ENCODE measurements at regions not wholly inside any gene's neighbourhood (a gene's known extent, or its start where the extent isn't known, plus 50 kb on each side); places are given as distances from the start of the nearest gene placed in this dataset.
"Not testable (repeated sequence)": the region's sequence is repeated elsewhere in the genome, so short reads cannot be mapped to it uniquely, and the experiment has no call there.

DNA sequence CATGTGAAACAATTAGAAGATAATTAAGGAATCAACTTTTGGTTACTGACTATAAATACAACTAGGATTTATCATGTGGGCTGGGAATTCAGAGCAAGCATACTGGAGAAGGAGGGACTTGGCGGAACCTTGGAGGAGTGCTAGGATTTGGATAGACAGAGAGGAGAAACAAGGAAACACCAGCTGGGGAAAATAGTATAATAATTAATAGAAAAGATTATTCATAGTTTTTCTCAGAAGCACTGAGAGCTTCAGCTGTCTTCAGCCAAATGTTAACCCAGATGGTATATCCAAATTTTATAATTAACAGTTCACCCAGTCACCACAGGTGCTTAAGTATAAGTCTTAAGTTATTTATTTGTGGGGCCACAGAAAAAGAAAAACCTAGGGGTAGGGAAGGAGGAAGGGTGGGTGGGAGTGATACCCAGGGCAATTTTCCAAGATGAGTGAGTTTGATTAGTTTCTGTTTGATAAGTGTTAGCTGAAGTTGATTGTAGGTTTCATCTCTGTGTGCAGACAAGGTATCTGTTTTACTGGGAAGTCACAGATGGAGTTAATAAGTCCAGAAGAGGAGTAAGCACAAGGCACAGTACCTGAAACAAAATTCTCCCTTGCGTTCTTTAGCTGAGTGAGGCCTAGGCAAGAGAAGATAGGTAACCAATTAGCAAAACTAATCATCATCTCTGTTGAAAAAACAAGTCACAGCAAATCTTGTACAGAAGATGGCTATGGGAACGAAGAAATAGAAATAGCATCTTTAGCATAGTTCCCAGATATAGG, 175.5 kb downstream of the TFAP2B start:
- DNase-seq: no peak

DNA sequence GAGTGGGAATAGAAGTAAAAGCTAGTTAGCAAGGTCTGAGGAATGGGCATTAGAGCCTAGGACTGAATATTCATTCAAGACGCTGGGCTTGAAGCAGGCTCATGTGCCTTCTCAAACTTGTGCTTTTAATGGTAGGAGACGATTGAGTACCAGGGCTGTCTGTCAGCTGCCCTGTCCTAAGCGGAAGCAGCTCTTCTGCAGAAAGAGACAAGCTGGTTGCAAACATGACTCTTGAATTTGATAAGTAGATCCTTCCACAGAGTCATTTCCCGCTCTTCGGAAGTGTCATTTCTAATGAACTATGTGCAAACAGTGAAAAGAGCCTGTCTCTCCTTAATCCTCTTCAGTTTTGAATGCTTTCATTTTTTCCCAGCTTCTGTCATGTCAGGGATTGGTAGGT, 176.4 kb downstream of the TFAP2B start:
- DNase-seq: no peak

DNA sequence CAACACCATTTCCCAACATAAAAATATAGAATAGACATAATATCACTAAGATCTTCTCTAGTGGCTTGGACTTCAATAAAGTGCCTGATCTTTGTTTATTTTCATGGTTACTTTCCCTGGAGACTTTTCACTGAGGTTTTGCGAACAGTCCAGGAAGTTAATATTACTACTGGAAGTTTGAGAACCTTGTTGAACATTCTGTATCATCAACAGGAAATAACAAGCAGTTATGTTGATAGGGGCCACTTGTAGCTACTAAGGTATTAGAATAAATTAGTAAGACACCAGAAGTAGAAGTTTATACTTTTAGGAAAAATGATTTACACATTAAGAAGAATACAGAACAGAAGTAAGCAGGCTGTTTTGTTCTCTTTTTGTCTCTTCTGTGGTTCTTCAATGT, 180.2 kb downstream of the TFAP2B start:
- DNase-seq: no peak

DNA sequence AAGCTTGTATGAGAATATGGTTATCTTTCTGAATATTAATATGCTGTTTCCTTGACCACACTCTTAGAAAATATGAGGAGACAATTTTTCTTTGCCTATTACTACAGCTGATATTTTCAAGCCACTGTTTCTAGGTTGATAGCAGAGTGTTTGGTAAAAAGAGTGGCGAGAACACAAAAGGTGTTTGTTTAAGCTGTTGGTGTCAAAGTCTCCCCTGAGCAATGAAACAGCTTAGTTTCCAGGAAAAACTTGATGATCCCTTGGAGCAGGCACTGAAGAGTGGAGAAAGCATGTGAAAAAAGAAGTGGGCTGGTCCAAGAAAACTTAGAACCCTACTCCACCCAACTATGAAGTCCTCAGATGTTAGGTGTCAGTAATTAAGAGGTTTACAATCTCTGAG, 182.7 kb downstream of the TFAP2B start:
- no peak for DNase-seq

DNA sequence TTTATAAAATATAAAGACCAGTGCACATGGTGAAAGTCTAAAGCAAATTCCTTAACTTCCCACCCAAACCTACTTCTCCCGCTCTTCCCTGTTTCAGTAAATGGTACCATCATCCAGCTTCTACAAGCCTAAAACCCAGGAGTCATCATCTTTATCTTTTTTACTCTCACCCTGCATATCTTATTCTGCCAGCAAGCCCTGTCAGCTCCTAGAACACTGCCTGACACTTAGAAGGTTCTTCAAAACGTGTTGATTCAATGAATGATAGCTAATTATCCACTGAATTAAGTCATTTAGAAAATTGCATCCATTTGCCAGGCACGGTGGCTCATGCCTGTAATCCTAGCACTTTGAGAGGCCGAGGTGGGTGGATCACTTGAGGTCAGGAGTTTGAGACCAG, 185.7 kb downstream of the TFAP2B start:
- no peak for DNase-seq

DNA sequence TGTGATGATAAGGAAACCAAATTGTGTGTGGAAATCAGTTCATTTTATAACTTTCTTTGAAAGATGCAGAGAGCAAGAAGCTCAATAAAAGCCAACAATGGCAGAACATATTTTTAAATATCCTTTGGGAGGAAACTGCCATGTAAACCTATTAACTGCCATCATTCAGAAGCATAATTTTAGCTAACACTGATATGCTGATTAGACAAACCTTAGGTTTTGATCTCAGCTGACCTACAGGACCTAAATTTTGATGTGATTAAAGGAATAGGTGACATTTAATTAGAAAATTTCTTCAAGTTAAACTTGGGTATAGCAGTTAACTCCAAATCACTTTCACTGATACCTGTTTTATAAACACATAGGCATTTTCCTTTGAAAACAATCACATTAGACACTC, 187.1 kb downstream of the TFAP2B start:
- no peak for DNase-seq

DNA sequence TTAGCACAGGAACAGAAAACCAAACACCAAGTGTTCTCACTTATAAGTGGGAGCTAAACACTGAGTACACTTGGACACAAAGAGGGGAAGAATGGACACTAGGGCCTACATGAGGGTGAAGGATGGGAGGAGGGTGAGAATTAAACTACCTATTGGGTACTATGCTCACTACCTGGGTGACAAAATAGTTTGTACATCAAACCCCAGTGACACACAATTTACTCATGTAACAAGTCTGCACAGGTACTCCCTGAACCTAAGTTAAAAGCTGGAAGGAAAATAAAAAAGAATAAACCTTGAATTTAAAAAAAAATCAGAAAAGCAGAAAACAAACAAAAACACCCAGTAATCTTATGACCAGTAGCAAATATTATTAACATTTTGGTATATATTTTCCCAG, 188.6 kb downstream of the TFAP2B start:
- DNase-seq: no peak

DNA sequence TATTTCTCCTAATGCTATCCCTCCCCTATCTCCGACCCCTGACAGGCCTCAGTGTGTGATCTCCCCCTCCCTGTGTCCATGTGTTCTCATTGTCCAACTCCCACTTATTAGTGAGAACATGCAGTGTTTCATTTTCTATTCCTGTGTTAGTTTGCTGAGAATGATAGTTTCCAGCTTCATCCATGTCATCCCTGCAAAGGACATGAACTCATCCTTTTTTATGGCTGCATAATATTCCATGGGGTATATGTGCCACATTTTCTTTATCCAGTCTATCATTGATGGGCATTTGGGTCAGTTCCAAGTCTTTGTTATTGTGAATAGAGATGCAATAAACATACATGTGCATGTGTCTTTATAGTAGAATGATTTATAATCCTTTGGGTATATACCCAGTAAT, 190.0 kb downstream of the TFAP2B start:
- not testable (repeated sequence) for DNase-seq

DNA sequence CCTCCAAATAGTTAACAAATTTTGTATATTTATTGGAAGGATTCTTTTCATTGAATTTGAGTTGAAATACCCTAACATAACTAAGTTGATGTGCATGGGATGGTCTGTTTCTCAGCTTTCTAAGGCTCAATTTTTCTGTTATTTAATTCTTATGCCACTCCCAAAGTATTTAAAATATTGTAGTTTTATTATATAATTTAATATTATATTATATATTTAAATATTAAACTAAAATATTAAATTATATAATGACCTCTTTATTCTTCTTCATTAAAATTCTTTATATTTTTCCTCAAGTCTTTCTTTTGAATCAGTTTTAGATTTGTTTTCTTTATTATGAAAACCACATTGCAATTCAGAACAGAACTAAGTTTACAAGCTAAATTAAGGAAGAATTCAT, 194.7 kb downstream of the TFAP2B start:
- no peak for DNase-seq

DNA sequence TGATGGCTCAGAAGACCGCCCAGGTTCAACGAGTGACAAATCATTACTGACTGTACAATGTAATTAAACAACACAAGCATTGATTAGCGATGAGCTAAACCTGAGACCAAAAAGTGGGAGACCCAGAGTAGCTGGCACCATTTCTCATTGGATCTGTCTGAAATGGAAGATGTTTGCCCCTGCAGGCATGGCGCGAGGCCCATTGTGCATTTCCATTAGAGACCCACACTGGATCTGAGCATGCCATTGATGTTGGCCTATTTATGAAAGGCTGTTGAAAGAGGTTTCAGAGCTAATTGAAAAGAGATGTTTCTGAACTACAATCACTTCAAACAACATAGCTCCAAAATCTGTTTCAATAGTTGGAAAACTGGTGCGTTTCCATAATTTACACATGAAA, 196.7 kb downstream of the TFAP2B start:
- DNase-seq: no peak

DNA sequence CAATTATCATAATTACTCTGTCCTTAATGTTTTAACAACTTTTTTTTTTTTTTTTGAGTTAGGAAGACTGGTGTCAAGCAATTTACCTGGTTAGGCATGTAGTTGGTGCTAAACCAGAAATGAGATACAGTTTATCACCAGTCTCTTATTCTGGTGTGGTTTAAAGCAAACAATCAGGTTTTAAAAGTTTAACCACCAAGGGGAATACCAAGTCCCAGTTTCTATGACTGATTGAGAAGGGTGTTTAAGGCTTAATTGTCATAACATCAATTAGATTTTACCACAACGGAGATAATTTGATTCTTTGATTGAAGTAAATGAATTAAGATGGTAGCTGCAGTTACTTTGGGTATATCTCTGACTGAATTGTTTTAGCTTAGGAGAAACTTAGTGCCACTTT, 197.8 kb downstream of the TFAP2B start:
- DNase-seq: no peak

DNA sequence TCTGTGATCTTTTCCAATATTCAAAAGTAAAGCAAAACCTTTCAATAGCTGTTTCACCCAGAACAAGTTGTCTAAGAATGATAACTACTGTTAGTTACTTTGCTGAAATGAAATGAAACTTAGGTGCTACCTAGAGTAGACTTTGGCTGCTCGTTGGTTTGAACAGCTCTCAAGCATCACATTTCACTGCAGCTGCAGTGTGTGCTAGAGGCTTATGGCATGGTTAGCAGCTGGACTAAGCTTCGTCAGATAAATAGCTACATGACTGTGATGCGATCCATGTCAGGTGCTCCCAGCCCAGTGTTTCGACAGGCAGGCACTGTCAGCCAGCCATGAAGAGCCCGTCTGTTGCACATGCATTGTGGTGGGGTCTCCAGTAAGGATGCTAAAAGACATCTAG, 201.1 kb downstream of the TFAP2B start:
- no peak for DNase-seq

DNA sequence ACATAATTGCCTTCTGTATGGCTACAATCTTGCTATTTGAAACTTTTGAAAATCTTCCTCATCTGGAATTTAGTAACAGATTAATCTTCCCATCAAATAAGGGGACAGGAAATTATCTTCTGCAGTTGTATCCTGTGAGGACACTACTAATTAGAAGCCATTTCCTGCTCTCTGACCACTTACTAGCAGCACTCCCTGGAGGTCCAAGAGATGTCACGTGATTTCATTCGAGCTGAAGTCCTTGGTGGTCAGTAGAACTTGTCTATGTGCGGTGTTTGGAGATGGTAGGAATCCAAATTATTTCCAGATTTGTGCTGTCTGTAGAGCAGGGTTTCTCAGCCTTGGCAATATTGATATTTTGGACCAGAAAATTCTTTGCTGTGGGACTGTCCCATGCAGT, 202.5 kb downstream of the TFAP2B start:
- no peak for DNase-seq

DNA sequence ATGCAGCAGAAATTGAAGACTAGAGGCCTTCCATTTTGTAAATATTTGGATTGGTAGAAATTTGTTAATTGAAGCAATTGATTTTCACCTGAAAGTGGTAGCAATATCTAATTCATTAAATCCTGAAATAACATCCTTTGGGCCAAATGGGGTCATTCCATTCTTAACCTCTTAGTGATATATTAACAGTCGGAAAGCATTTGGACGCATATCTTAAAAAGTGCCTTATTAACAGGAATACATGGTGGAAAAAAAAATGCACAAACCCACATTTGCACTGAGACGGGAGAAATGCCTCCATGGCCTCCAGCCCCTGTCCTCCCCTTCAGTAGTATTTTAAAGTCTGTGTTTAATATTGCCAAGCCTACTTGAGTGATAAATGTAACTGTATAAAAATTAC, 205.5 kb downstream of the TFAP2B start:
- no peak for DNase-seq

DNA sequence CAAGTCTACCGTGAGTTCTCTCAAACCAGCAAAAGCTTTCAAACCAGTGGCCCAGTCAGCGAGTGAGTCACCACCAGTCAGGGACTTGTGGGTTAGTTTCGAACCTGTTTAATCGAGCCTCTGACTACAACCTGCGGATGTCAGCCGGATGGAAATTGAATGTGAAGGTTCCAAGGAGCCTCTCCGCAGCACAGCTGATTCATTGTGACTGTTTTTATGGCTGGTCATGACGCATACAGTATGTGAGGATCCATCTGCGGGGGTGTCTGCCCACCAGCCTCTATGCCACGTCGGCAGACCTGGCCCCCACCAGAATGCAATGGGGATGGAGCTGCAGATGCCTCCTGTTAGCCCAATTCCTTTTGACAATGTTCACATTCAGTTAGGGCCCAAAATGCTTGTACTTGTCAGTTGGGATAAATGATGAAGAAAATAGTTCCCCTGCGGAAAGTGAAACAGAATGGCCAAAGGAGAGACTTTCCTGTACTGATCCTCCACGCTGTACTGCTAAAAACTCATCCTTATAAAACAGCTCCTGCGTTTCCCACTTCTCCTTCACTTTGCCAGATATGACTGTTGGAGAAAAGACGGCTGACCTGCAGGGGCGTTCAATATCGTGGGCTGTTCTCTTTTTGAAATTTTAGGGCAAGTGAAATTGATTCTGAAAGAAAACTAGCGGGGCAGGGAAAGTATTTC, 206.6 kb downstream of the TFAP2B start:
- no peak for DNase-seq

DNA sequence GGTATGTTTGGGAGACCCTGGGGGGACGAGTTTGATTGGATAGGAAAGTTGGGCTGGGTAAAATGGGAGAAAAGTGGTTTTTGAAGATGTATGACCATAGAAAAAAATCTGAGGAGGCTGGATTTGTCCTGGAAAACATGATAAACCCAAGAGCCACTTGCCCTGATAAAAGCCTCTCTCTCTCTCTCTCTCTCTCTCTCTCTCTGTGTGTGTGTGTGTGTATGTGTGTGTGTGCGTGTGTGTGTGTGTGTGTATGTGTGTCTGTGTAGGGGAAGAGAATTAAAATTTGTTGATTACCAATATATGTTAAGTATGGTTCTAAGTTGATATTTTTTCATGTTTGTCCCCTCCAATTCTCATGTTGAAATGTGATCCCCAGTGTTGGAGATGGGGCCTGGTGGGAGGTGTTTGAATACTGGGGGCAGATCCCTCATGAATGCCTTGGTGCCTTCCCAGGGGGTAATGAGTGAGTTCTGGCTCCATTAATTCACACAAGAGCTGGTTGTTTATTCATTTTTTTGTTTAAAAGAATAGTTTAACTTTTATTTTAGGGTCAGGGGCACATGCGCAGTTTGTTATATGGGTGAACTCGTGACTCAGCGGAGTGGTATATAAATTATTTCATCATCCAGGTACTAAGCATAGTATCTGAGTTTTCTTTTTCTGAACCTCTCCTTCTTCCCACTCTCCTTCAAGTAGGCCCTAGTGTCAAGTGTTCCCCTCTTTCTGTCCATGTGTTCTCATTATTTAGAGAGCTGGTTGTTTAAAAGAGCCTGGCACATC, 208.8 kb downstream of the TFAP2B start:
- no peak for DNase-seq

DNA sequence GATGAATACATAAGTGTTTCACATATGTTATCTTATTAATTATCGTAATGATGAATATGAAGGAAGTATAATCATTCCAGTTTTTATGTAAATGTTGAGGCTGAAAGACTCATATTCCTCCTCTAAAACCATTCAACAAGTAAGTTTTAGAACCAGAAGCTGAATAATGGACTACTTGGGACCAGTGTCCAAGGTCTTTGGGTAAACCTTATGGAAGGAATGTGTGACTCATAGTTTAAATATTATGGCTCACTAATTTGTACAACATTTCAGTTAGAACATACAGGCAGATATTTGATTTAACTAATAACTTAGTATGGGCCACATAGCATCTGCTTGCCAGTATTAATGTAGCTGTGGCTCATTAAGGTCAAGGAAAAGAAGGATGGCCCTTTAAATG, 209.6 kb downstream of the TFAP2B start:
- DNase-seq: no peak

DNA sequence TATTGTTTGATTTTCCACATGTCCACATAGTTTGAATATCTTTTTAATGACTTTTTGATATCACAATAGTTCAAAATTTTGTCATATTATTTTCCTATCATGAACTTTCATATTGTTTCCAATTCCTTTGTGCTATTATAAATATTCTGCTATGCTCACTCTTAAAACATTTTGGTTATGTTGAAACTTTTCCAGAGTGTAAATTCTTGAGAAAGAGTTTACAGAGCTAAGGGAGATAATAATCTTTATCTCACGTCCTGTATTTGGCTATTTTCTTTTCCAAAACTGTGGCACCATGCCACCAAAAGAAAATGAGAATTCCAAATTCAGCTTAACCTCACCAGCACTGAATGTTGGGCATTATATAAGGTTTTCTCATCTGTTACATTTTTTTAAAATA, 210.9 kb downstream of the TFAP2B start:
- no peak for DNase-seq

DNA sequence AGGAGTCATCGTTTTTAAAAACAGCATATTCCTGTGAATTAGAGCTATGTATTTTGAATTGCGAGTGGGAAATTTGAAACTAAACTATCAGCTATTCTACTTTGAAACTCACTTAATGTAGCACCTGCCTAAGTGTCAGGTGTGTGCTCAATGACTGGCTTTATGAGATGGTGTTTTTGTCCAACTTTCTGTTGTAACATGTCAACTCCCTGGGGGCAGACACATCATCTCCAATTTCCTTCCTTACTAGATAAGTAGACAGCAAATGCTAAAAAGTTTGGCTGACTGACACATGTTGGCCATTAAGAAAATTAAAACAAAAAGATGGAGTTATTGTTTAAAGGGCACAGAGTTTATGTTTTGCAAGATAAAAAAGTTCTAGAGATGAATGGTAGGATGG, 226.9 kb downstream of the TFAP2B start:
- no peak for DNase-seq

DNA sequence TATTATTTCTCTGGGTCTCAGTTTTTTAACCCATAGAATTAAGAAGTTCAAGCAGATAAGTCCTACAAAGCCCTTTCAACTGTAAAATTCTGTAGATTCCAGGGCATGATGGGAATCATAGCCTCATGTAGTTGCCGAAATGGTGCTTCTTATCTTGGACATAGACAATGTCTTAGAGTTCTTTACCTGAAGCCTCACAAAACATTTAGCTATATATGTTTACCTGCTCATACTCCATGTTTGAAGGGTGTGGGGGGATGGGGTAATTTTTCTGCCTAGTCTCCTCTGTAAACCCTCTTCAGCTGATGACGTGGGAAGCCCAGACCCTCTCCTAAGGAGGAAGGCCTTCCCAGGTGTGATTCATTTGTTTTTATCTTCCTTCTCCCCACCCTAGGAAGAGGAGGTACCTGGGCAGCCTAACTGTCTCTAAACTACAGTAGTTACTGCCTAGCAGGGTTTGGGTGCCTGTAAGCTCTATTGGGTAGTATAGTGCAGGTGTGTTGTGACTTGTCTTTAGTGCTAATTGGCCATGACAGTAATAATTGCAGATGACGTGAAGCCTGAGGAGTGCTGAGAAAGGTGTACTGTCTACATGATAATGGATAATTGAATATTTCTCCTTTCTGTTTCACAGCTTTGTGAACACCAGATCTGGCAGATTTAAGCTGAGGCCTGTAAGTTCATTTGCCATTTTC, 230.8 kb downstream of the TFAP2B start:
- no peak for DNase-seq

DNA sequence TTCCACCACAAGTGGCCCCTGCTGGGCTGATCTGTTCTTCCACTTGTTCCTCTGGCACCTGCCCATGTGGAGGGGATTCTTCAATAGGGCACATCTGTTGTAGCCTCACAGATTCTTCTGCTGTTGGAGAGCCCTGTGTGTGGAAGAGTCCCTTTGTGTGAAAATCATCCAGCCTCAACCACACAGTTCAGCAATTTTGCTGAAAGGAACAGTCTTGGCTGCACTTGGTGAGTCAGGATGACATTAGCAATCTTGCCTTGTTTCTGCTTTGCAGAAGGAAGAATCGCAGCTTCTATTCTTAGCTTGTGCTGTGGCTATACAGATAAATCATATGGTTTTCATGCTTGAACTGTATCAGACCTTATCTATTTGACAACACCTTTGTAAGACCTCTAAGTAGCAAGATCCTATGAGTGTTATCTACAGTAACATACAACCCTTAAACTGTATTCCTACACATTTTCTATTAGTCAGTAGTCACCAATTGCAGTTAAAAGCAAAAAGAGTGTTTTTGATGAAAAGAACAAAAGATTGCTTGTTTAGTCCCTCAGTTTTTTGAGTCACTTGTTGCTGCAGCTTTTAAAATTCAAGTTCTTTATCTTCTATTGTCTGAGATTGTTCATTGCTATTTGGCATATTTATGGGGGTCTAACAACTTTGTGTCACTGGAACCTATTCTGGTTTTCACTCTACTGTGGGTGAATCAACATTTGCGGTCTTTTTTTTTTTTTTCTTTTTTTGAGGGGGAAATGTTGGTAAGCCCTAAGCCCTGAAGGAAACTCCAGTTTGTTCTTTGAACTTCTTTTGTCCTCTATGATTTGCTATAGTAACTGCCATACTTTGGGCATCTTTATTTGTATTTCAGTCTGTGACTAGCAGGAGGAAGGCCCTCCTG, 231.6 kb downstream of the TFAP2B start:
- DNase-seq: no peak

Measured in right lung (tissue), 2 donors.